K562 (cell line): ENCODE measurements at regions not wholly inside any gene's neighbourhood (a gene's known extent, or its start where the extent isn't known, plus 50 kb on each side); places are given as distances from the start of the nearest gene placed in this dataset.
A peak's percentile ranks its signal among the peaks of the same experiment; 100 is the strongest.

Experiments used
- KAT8 ChIP-seq: fragments of 450-650 bp; IDR thresholded peaks from 2 replicates; pipeline ENCODE4 v1.6.1; 2016; ENCODE audit warnings: low read depth, mild to moderate bottlenecking
- NR2C2 ChIP-seq, 2 experiments: fragments of 200-800 bp in 1 of 2; sonication (Bioruptor generic) in 1 of 2; sonication (generic) in 1 of 2; formaldehyde crosslinking in 1 of 2; IDR thresholded peaks; 2 replicates each; pipeline versions ENCODE4 v1.6.1 to v1.8.0; 2016 to 2022; ENCODE audit warnings: mild to moderate bottlenecking in 1 of 2, missing compliant biosample characterization in 1 of 2, missing genetic modification characterization in 1 of 2, missing genetic modification reagents in 1 of 2
- RBM25 ChIP-seq: fragments of 200-400 bp; formaldehyde crosslinking; IDR thresholded peaks from 2 replicates; pipeline ENCODE4 v1.6.1; 2018; ENCODE audit warnings: low read length, low read depth, moderate library complexity; ENCODE audit not compliant: severe bottlenecking
- SAP30 ChIP-seq: fragments of 200-600 bp; sonication (generic); IDR thresholded peaks from 2 replicates; pipeline ENCODE4 v1.6.1; 2012; ENCODE audit warnings: borderline replicate concordance, low read depth, mild to moderate bottlenecking, moderate library complexity, low read length, control low read depth, inconsistent platforms; ENCODE audit not compliant: insufficient read depth, poor library complexity, severe bottlenecking
- SLC30A9 ChIP-seq: fragments of 250-450 bp; sonication (Bioruptor Pico); IDR thresholded peaks from 2 replicates; pipeline ENCODE4 v1.8.0; 2022; ENCODE audit warnings: mild to moderate bottlenecking, moderate library complexity
- SMAD4 ChIP-seq: fragments of 250-450 bp; sonication (Bioruptor Pico); conservative IDR thresholded peaks from 2 replicates; pipeline ENCODE4 v1.8.0; 2021; ENCODE audit warnings: inconsistent platforms, mild to moderate bottlenecking, moderate library complexity
- TF ChIP-seq, protein P1 (sequence below): sonication (generic); formaldehyde crosslinking; IDR thresholded peaks from 2 replicates; pipeline ENCODE4 v1.8.0; 2022; ENCODE audit warnings: missing genetic modification reagents, mild to moderate bottlenecking, borderline replicate concordance
- TF ChIP-seq, protein P2 (sequence below): sonication (generic); formaldehyde crosslinking; IDR thresholded peaks from 2 replicates; pipeline ENCODE4 v1.8.1; 2023; ENCODE audit warnings: missing genetic modification reagents, mild to moderate bottlenecking, borderline replicate concordance

DNA sequence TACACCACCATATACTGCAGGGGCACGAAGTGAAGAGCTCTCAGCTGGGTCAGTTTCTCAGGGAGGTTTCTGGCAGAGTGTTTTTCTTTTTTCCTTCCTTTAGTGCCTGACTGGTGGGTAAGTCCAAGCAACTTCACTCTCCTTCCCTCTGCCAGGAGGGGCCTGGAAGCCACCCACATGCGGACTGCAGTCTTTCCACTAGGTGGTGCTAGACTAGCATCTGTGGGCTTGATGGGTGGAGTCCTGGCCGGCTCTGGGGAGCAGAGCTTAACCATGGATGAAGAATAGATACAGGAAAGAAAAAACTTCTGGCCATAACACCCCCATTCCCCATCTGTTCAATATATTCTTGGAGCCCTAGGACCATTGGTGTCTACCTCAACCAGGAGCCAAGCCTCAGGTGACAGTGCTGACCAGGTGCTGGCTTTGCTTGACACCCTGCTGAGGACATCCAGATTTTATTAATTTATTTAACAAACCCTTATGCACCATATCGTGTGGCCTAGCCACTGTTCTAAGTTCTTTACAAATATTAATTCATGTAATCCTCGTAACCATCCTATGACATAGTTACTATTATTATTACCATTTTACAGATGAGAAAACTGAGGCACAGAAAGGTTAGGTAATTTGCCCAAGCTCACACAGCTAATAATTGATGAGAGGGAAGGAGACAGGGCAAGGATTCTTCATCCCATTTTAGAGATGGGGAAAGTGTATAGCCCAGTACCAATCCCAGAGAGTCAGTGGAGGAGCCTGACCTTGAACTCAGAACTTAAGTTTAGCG, 126.7 kb upstream of the CSF3R start (continued):
- TF ChIP-seq, protein P1, sequence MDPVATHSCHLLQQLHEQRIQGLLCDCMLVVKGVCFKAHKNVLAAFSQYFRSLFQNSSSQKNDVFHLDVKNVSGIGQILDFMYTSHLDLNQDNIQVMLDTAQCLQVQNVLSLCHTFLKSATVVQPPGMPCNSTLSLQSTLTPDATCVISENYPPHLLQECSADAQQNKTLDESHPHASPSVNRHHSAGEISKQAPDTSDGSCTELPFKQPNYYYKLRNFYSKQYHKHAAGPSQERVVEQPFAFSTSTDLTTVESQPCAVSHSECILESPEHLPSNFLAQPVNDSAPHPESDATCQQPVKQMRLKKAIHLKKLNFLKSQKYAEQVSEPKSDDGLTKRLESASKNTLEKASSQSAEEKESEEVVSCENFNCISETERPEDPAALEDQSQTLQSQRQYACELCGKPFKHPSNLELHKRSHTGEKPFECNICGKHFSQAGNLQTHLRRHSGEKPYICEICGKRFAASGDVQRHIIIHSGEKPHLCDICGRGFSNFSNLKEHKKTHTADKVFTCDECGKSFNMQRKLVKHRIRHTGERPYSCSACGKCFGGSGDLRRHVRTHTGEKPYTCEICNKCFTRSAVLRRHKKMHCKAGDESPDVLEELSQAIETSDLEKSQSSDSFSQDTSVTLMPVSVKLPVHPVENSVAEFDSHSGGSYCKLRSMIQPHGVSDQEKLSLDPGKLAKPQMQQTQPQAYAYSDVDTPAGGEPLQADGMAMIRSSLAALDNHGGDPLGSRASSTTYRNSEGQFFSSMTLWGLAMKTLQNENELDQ: no peak
- TF ChIP-seq SMAD4 (CRISPR knock-in tag) (no peak), RBM25 (peak; percentile 77), KAT8 (no peak), NR2C2 (CRISPR knock-in tag; IDR thresholded peaks at IDR 0.05) (no peak), NR2C2 (tag; IDR thresholded peaks at IDR 0.05) (no peak), SAP30 (no peak), SLC30A9 (CRISPR knock-in tag) (no peak)
- TF ChIP-seq, protein P2, sequence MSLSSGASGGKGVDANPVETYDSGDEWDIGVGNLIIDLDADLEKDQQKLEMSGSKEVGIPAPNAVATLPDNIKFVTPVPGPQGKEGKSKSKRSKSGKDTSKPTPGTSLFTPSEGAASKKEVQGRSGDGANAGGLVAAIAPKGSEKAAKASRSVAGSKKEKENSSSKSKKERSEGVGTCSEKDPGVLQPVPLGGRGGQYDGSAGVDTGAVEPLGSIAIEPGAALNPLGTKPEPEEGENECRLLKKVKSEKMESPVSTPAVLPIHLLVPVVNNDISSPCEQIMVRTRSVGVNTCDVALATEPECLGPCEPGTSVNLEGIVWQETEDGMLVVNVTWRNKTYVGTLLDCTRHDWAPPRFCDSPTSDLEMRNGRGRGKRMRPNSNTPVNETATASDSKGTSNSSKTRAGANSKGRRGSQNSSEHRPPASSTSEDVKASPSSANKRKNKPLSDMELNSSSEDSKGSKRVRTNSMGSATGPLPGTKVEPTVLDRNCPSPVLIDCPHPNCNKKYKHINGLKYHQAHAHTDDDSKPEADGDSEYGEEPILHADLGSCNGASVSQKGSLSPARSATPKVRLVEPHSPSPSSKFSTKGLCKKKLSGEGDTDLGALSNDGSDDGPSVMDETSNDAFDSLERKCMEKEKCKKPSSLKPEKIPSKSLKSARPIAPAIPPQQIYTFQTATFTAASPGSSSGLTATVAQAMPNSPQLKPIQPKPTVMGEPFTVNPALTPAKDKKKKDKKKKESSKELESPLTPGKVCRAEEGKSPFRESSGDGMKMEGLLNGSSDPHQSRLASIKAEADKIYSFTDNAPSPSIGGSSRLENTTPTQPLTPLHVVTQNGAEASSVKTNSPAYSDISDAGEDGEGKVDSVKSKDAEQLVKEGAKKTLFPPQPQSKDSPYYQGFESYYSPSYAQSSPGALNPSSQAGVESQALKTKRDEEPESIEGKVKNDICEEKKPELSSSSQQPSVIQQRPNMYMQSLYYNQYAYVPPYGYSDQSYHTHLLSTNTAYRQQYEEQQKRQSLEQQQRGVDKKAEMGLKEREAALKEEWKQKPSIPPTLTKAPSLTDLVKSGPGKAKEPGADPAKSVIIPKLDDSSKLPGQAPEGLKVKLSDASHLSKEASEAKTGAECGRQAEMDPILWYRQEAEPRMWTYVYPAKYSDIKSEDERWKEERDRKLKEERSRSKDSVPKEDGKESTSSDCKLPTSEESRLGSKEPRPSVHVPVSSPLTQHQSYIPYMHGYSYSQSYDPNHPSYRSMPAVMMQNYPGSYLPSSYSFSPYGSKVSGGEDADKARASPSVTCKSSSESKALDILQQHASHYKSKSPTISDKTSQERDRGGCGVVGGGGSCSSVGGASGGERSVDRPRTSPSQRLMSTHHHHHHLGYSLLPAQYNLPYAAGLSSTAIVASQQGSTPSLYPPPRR (CRISPR knock-in tag): no peak
